NCI-H2029 (cell line): ENCODE measurements at regions not wholly inside any gene's neighbourhood (a gene's known extent, or its start where the extent isn't known, plus 50 kb on each side); places are given as distances from the start of the nearest gene placed in this dataset.

Experiments
- DNase-seq: peaks from one replicate; lab custom pipeline; 2025; lab: John Stamatoyannopoulos, UW

DNA sequence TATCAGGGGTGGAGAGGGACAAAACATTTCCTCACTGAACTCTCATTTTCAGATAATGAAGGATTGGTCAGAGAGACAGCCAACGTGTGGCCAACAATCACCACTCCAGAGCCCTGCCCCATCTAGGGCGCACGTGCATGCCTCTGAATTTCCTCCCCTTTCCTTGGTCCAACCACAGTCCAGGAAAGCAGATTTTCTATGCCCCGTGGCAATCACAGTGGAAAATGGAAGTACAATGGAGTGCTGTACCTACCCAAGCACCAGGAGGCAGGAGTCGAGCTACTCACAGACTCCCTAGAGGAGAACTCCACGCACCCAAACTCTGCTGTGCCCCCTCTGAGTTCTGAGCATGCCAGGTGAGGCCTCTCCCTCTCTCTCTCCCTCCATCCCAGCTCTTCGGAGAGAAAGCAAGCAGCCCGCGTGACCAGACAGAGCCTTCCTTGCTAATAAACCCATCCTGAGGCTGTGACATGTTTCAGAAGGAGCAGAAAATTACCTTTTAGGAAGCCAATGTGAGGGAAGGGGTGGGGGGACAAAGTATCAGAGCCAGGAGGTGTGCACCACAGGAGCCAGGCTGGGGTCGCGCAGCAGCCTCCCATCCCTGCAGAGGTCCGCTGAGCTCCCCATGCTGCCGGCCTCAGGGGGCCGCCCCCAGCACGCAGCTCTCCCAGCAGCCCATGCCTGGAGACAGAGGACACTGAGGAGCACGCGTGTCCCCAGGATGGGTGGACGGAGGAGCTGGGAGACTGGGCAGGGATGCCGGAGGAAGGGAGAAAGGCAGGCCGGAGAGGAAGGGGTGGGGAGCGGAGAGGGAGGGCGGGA is 73.4 kb downstream of the PITPNM2 start:
- no peak for DNase-seq

DNA sequence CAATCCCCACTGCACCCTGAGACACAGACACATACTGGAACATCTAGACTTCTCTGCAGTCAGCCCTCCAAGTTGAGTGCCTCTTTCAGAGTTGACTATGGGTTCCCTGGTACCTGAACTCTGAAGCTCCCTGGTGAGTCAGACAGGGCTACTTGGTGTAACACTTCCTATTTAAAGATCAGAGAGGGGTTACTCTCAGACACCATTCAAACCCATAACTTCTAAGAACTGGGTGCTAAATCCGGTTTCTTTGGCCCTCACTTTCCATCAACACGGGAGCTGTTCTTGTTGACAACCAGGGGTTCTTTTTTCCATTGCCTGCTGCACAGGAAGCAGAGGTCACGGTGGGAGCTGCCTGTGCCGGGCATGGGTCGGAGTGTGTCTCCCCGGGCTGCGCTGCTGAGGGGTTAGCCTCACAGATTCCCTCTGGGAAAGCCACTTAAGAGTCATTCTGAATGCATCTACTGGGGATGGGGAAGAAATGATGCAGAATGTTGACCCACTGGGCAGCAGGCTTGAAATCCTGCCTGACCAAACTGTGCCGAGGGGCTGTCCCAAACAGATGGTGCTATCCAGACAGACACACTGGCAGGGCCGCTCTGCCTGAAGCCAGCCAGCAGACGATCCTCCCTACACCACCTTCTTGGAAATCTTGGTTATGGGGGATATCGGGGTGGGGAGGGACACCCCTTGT is 74.1 kb downstream of the PITPNM2 start:
- no peak for DNase-seq

DNA sequence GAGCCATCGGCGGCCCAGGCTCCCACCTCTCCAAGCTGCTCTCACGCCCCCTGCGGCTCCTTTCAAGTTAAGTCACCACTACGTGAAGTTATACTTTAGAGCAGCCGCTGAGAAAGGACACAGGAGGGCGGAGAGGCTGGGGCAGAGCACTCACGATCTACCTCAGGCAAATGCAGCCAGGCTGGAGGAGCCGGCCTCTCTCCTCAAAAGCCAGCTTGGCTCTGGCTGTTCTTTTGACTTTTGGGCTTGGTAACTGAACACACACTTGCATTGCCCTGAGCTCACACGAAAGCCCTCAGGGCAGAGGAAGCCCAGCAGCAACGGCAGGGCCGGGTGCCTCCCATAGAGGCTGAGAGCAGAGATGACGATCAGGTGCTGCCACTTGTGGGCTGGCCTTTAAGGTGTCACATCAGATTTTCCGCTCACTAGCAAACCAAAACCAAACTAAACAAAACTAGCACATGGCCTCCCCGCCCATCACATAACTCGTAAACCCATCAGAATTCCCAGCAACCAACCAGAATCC is 75.2 kb downstream of the PITPNM2 start:
- DNase-seq, result no peak

DNA sequence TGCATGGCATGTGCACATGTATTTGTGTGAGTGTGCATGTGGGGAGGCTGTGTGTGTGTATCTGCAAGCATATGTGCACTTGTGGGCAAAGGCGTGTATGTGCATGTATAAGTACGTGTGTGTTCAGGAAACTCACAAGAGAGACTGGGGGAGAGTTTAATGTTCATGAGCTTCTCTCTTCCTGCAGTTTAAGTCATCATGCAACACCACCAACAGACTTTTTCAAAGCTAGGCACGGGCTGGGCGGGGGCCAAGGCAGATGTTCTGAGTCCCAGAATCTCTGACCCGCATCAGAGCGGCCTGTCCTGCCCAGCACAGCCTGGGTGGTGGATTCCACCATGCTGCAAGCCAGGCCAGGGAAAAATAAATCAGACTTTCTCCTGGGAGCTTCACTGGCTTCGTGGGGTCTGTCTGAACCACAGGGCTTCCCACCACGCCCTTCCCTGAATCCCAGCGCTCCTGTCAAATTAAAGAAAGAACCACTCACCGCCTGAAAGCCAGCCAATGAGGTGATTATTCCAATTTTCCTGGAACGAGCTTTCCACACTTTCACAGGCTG is 75.7 kb downstream of the PITPNM2 start:
- no peak for DNase-seq

DNA sequence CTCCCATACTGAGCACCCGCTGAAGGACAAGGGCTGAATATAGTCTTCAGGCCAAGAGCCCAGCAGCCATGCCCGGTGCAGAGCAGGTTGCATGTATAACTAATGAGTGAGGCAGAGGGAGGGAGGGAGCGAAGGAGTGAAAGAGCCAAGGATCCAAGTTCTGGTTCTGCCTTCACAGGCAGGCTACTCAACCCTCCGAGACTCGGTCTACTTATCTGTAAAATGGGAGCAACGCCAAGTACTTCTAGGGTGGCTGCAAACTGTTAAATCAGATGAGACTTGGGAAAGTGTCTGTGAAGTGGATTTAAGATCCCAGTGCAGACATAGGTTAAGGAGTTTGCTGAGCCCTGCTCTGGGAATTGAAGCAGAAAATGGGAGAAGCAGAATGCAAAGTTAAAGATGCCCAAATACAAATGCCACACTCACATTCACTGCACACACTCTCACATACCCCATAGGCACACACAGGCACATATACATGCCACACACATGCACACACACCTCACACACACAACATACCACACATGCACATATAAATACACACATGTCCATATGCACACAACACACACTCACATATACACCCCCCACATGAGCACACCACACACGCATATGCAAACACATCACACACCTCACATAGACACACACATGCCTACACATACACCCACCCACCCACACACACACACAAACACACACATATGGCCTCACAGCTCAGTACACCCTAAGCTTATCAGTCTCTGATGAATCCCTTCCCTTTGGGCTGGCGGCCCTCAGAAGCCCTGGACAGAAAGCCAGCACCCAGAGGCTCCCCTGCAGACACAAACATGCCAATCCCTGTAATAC is 76.7 kb downstream of the PITPNM2 start:
- no peak for DNase-seq

DNA sequence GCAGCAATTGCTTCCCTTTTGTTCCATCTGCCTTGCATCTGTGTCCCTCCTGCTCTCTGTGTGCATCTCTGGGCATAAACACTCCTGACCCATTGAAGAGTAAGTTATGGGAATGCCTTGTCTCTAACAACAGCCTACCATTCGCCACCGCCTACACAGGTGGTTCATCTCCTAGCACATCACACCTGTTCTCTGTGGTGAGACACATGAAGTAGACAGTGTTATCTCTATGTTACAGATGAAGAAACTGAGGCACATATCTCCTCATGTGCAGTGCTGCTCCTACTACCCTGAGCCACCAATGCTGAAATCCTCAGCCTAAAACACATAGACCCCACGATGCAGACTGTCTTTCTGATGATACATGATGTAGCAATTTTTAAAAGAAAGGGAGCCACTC is 77.6 kb downstream of the PITPNM2 start:
- no peak for DNase-seq

DNA sequence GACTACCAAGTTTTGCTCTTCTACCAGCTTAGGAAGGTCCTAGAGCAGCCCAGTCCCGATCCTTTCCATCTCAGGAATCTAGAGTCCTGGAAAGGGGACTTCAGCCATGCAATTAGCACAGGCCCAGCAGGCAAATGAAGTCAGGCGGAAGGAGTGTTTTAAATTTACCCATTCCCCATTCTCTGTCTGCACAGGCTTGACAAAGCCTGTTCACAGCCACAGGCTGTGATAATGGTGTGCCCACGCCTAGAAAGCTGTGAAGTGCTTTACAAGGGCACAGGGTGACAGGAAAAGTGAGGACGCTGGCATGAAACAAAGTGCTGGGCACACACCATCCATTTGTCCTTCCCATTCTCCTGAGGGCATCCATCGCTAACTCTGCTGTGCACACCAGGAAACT is 79.0 kb downstream of the PITPNM2 start:
- no peak for DNase-seq

DNA sequence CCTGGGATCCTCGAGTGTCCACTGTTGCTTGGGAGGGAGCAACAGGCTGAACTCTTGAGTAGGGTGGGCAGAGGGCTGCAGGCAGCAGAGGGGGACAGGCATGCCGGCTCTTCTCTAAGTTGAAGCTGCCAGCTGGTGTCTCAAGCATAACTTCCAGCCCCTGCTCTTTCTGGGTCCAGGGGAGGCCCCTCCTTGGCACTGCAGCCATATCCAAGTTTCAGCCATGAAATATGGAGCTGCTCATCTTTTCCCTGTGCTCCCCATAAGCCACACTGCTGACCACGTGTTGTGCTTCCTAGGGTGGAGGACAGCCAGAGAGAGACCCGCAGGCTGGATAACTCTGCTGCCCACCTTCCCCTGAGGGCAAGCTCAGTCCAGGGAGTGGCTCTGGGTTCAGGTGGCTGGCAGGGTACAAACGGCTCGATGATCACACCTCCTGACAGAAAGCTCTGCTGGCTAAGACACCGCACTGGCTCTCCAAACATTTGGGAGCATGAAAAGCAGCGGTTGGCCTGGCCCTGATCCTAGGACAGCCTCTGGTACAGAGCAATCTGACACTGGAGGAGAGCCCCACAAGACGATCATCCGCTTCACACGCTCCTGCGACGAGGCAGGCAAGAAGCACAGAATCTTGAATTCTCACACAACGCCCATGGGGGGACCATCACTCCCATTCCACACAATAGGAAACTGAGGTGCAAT is 79.6 kb downstream of the PITPNM2 start:
- DNase-seq, result no peak

DNA sequence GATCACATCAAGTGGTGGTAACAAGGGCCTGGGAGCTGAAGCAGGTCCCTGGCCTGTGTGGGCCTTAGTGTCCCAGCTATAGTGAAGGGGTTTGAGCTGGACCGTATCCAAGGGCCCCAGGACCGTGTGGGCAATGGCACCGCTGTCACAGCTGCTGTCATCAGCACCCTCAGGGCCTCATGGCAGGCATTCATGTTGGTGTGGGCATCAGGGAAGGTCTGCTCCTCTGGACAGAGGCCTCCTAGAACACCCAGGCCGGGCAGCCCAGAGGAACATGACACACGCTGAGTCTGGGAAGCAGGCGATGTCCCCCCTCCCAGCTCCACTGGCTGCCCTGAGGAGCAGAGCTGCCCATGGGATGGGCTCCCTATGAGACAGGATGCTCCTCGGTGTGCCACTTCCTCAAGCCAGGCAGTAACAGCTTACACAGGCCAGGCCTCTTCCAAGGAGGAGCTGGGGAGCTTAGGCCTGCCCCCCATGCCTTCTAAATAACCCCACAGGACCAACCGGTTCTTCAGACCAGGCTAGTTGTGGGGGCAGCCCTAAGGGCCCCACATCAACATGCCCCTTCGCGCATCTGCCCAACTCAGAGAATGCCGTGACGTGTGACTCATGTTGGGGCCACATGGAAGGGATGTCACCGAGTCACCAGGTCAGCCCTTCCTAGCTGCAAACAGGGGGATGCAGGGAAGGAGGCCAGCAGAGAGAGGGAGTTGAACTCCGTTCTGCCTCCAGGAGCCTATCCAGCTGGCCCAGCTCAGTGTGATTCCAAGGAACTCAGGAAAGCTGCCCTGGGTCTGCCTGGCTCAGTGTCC is 80.4 kb downstream of the PITPNM2 start:
- DNase-seq, result no peak

DNA sequence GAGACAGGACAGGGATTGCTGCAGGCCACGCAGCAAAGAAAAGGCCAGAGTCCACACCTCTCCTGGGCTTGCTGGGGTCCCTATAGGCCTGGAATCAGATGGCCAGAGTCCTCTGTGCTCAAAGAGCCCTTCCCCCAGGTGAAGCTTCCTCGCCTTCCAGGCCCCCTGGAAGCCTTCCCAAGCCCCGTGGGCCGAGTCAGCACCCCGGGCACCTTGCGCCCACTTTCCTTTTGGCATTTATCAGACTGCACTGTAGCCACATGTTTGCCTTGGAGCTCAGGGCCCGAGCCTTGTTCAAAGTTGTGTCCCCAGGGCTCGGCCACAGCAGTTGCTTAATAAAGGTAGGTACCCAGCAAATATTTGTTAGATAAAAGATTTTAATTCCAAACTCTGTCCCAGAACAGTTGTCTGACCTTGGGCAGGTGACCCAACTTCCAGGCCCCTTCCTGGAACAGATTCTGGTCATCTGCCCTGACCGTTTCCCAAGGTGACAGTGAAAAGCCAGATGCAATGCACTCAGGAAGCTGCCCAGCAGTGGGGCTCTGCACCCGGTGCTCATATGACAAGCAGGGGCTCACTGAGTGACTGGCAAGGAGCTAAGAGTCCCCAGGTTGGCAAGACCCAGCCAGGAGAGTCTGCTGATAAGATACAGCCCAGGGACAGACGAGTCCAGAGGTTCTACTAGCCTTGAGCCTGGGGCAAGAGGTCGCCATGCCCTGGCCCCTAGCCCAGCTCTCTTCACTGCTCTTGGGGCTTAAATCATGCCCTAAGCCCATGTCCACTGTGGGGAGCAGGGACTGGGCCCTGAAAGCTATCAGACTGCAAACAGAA is 81.2 kb downstream of the PITPNM2 start:
- no peak for DNase-seq

DNA sequence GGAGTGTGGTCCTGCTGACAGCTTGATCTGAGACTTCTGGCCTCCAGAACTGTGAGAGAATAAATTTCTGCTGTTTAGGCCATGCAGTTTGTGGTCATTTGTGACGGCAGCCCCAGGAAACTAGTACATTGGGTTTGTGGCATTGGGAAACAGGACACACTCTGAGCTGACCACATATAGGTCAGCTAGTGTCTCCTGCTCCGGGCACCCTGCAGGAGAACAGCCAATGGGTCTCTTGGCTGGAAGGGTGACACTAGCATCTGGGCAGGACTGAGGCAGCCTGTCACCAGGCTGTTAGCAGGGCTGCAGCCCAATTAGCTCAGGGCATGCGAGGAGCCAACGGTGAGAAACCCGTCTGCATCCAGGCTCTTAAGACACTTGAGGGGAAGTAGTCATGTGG is 83.2 kb downstream of the PITPNM2 start:
- DNase-seq, result no peak

DNA sequence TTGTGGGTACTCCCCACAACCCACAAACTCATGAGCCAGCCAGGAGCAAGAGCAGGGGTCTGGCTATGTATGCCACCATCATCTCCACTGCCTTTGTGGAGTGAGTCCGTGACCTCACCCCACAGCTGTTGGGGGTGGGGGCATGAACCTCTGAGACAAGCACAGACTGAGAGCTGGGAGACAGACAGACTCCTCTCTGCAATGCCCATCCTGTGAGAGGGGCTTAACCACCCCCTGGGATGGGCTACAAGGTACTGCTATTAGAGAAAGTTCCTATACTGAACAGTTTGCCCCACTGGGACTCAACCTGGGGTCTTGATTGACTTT is 84.5 kb downstream of the PITPNM2 start:
- no peak for DNase-seq

DNA sequence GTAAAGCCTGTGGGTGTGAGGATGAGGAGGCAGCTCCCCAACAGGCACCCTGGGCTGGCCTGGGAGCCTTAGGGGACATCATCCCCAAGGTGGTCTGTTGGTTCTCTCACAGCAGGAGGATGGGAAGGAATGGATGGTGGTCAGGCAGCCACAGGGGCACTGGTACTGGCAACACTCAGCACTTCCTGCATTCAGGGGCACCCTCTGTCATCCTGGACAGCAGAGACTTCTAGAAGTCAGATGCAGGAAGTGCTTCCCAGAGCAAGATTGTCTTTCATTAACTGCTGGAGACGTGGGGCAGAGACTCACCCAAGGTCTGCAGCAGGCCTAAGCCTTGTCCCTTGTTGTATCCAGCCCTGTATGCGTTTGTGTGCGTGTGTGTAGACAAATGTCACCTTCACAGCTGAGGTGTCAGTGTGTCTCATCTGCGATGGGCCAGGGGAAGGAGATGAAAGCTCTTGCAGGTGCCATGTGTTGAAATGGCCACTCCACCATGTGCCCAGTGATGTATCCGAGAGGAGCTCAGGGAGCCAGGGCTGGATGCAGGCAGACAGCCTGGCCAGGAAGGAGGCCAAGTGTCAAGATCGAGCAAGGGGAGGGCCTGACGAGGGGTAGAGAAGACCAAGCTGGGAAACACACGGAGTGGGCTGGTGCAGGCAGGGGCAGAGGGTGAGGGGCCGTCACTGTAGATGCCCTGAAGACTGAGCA is 85.1 kb downstream of the PITPNM2 start:
- DNase-seq, result no peak

DNA sequence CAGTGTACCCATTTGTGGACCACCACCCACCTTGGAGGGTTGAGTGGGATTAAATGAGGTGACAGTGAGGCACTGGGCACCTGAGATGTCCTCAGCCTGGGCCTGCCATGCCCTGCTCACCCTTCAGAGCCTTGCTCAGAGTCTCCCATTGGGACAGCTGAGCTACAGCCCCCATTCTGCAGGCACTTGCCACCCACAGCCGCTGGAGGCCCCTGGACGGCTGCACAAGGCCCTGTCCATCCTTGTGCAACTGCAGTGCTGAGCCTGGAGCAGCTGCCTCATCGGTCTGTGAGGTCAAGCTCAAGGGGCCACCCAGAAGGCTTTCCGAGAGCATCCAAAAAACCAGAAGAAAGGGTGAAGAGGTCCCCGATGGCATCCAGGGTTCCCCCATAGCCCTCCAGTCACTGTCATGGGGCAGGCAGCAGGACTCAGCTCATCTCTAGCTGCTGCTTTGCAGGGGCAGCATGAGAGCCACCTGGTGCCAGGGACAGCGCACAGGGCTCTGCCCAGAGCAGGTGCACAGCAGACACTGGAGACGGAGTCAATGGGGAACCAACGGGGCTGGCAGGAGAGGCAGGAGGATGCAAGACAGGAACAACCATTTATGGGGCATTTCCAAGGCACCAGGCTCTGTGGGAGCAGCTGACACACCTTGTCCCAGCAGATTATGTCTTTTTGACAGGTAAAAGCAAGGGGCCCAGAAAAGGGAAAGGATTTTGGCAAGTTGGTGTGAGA is 84.6 kb downstream of the ARL6IP4 start:
- DNase-seq, result peak; percentile 34

DNA sequence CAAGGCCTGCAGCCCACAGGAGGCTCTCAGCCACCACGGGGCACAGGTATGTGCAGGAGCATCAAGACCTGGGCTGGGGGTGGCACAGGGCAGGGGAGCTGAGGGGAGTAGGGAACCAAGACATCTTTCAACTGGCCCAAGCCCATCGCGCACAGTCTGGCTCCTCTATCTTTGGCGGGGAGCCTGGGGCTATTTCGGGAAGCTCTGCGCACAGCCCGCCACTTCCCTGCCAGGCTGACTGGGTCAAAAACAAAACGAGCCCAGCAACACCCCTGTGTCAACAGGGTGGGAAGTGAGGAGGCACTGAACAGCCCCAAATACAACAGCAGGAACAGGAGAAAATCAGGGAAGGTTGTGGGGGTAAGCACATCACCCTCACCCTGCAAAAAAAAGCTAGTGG is 83.9 kb downstream of the ARL6IP4 start:
- no peak for DNase-seq

DNA sequence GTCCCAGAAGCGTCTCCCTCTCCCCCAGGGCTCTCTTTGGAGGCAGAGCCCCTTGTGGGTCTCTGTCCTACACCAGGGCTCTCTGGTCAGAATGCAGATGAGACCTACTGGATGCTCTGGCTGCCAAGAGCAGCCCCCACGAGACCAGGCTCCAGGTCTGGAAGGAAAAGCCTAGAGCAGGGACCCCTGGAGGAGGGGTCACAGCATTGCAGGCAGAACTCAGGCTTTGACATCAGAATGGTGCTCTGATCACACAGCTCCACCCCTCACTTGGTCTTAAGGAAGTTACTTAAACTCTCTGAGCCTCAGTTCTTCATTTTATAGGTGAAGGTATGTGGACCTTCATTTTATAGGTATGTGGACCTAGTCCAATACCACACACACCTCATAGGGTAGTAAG is 83.1 kb downstream of the ARL6IP4 start:
- no peak for DNase-seq

DNA sequence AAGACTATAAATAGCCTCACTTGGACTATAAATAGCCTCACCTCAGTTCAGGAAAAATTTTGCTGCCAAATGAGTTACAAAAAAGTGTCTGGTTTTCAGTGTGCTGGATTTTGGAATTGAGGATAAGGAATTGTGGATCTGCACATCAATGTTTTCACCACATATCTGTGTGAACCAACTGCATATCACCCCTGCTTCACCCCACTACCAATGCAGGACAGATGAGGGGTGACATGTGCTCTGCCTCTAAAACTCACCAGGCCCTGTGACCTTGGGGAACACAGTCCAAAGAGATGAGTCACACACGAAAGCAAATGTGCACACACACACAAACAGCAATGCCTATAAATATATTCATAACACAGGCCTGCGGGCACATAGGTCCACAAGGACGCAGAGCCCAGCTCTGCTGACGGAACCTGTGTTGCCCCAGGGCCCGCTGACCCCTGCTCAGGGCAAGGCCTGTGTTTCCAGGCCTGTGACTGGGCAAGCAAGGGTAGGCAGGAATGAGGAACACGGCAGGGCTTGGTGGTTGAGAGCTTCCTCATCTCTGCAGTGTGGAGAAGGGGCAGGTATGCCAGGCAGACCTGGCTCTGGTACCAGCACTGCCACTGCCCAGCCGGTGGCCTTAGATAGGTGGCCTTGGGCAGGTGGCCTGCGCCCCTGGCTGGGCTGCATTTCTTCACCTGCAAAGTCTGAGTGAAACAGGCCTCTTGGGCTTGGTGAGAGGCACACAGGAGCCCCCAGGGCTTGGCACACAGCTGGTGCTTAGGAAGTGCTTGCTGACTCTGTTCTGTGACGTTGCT is 82.4 kb downstream of the ARL6IP4 start:
- no peak for DNase-seq
